Activated CD4-positive, alpha-beta T cell treated with anti-CD3 and anti-CD28 coated beads, Interleukin-2, amount 50 U/mL, for 24 hours (primary cell): ENCODE measurements at regions not wholly inside any gene's neighbourhood (a gene's known extent, or its start where the extent isn't known, plus 50 kb on each side); places are given as distances from the start of the nearest gene placed in this dataset.

Experiments
- DNase-seq, 2 donors: peaks; one replicate each; pipeline ENCODE4 v3.0.0-alpha.2; 2020; ENCODE audit warnings: low read depth in 1 of 2, low spot score in 1 of 2

- DNase-seq = no peak
These were observed 139.0 kb downstream of the IRX1 start for GRCh38 chr5:3734632-3735031.

GRCh38 chr5:3736466-3736865, 140.8 kb downstream of the IRX1 start:
- DNase-seq = no peak

- no peak for DNase-seq
These were observed 141.3 kb downstream of the IRX1 start for GRCh38 chr5:3736926-3737325.

- DNase-seq = no peak
These were observed 143.3 kb downstream of the IRX1 start for GRCh38 chr5:3738919-3739318.

- no peak for DNase-seq
These were observed 145.1 kb downstream of the IRX1 start for GRCh38 chr5:3740546-3741373.

GRCh38 chr5:3741374-3741770, 145.7 kb downstream of the IRX1 start:
- no peak for DNase-seq

GRCh38 chr5:3742750-3743149, 147.1 kb downstream of the IRX1 start:
- no peak for DNase-seq

- no peak for DNase-seq
These were observed 156.2 kb downstream of the IRX1 start for GRCh38 chr5:3751846-3752245.

GRCh38 chr5:3778000-3778550, 182.4 kb downstream of the IRX1 start:
- no peak for DNase-seq

GRCh38 chr5:3778945-3779344, 183.3 kb downstream of the IRX1 start:
- DNase-seq = no peak

GRCh38 chr5:3780278-3780677, 184.6 kb downstream of the IRX1 start:
- DNase-seq = no peak

GRCh38 chr5:3780907-3781306, 185.3 kb downstream of the IRX1 start:
- DNase-seq = no peak

GRCh38 chr5:3784854-3785253, 189.2 kb downstream of the IRX1 start:
- DNase-seq = no peak

- DNase-seq = no peak
These were observed 190.5 kb downstream of the IRX1 start for GRCh38 chr5:3786165-3786564.

- DNase-seq = no peak
These were observed 191.3 kb downstream of the IRX1 start for GRCh38 chr5:3786891-3787430.

GRCh38 chr5:3787604-3788003, 192.0 kb downstream of the IRX1 start:
- DNase-seq = no peak

- no peak for DNase-seq
These were observed 194.0 kb downstream of the IRX1 start for GRCh38 chr5:3789519-3790193.

- no peak for DNase-seq
These were observed 197.5 kb downstream of the IRX1 start for GRCh38 chr5:3793162-3793561.

- DNase-seq = no peak
These were observed 199.0 kb downstream of the IRX1 start for GRCh38 chr5:3794611-3795010.

GRCh38 chr5:3796736-3797135, 201.1 kb downstream of the IRX1 start:
- DNase-seq = no peak

- DNase-seq = no peak
These were observed 206.3 kb downstream of the IRX1 start for GRCh38 chr5:3801967-3802366.

GRCh38 chr5:3809455-3809854, 213.8 kb downstream of the IRX1 start:
- DNase-seq = no peak
